SK-N-SH (cell line): ENCODE measurements at regions not wholly inside any gene's neighbourhood (a gene's known extent, or its start where the extent isn't known, plus 50 kb on each side); places are given as distances from the start of the nearest gene placed in this dataset.

Experiments used
- CTCF ChIA-PET: fragments of 300-600, 350-600 bp; formaldehyde crosslinking; extraction: SDS; loops from one replicate; lab custom pipeline; 2021; lab: Yijun Ruan, JAX
- POLR2A ChIA-PET: fragments of 350-600 bp; sonication (Branson Sonifier 250); formaldehyde crosslinking; extraction: SDS; loops from one replicate; lab custom pipeline; 2020; ENCODE audit warnings: antibody characterized with exemption, inconsistent platforms; lab: Yijun Ruan, JAX
- DNase-seq: peaks from one replicate; pipeline ENCODE4 v3.0.0; 2012
- H2AFZ ChIP-seq: fragments of 200-600 bp; sonication (generic); 2 replicates; pipeline ENCODE4 v1.8.1; 2016; ENCODE audit warnings: antibody characterized with exemption, mild to moderate bottlenecking, low read depth
- H3F3A ChIP-seq: fragments of 200-600 bp; sonication (generic); replicated peaks from 2 replicates; pipeline ENCODE3; 2016; ENCODE audit warnings: antibody characterized with exemption, mild to moderate bottlenecking; ENCODE audit not compliant: insufficient read depth
- H3K27ac ChIP-seq, 2 experiments: fragments of 200-500 bp in 1 of 2; fragments of 200-600 bp in 1 of 2; sonication (Bioruptor generic) in 1 of 2; sonication (generic), shearing (Covaris generic) in 1 of 2; 2 replicates each; pipeline versions ENCODE4 v1.5.1 to v1.6.1; 2014 to 2016; ENCODE audit warnings: low read depth in 2 of 2, inconsistent platforms in 1 of 2, low read length in 1 of 2, mild to moderate bottlenecking in 1 of 2, mixed read lengths in 1 of 2
- H3K27me3 ChIP-seq: fragments of 200-600 bp; sonication (generic), shearing (Covaris generic); 2 replicates; pipeline ENCODE4 v1.6.1; 2016; ENCODE audit warnings: mixed run types; ENCODE audit not compliant: insufficient read depth
- H3K36me3 ChIP-seq, 2 experiments: fragments of 200-500 bp in 1 of 2; fragments of 200-600 bp in 1 of 2; sonication (Bioruptor generic) in 1 of 2; sonication (generic) in 1 of 2; replicated peaks in 1 of 2; 2 replicates each; pipeline versions ENCODE3 to v1.5.1; 2014 to 2016; ENCODE audit warnings: low read length in 1 of 2, mild to moderate bottlenecking in 1 of 2; ENCODE audit not compliant: insufficient read depth in 2 of 2, control insufficient read depth in 1 of 2
- H3K4me1 ChIP-seq, 2 experiments: fragments of 200-500 bp in 1 of 2; fragments of 200-600 bp in 1 of 2; sonication (Bioruptor generic) in 1 of 2; sonication (generic), shearing (Covaris generic) in 1 of 2; 2 replicates each; pipeline versions ENCODE4 v1.5.1 to v1.6.1; 2014 to 2016; ENCODE audit warnings: low read depth in 1 of 2, low read length in 1 of 2, mixed run types in 1 of 2; ENCODE audit not compliant: insufficient read depth in 2 of 2, control insufficient read depth in 1 of 2
- H3K4me2 ChIP-seq: fragments of 200-600 bp; sonication (generic), shearing (Covaris generic); 2 replicates; pipeline ENCODE4 v1.6.1; 2017; ENCODE audit warnings: mixed run types
- H3K4me3 ChIP-seq, 2 experiments: fragments of 200-500 bp in 1 of 2; fragments of 200-600 bp in 1 of 2; sonication (Bioruptor generic) in 1 of 2; sonication (generic), shearing (Covaris generic) in 1 of 2; 2 replicates each; pipeline versions ENCODE4 v1.5.1 to v1.8.1; 2014 to 2016; ENCODE audit warnings: low read depth in 2 of 2, inconsistent platforms in 1 of 2, low read length in 1 of 2, mild to moderate bottlenecking in 1 of 2, mixed read lengths in 1 of 2, moderate library complexity in 1 of 2
- H3K79me2 ChIP-seq: fragments of 200-600 bp; sonication (generic); 2 replicates; pipeline ENCODE4 v1.8.1; 2017; ENCODE audit warnings: mild to moderate bottlenecking; ENCODE audit not compliant: insufficient read depth
- H3K9ac ChIP-seq: fragments of 200-600 bp; sonication (generic); 2 replicates; pipeline ENCODE4 v1.6.1; 2017; ENCODE audit warnings: mixed run types
- H3K9me2 ChIP-seq: fragments of 200-600 bp; sonication (generic); 2 replicates; pipeline ENCODE4 v1.6.1; 2017; ENCODE audit warnings: mixed run types
- H3K9me3 ChIP-seq: fragments of 200-600 bp; sonication (generic); 2 replicates; pipeline ENCODE4 v1.6.1; 2017; ENCODE audit warnings: mixed run types, mild to moderate bottlenecking, moderate library complexity
- H4K20me1 ChIP-seq: fragments of 200-600 bp; sonication (generic); 2 replicates; pipeline ENCODE4 v1.6.1; 2017; ENCODE audit warnings: mild to moderate bottlenecking, mixed run types; ENCODE audit not compliant: insufficient read depth
- ELF1 ChIP-seq: IDR thresholded peaks from 2 replicates; pipeline ENCODE4 v1.4.0; 2012
- EZH2phosphoT487 ChIP-seq: fragments of 200-600 bp; sonication (generic); IDR thresholded peaks from 2 replicates; pipeline ENCODE4 v1.6.1; 2017; ENCODE audit warnings: low read depth, mixed run types, mild to moderate bottlenecking, antibody characterized with exemption, moderate library complexity, borderline replicate concordance
- FOSL2 ChIP-seq: IDR thresholded peaks from 2 replicates; pipeline ENCODE4 v1.4.0; 2012; ENCODE audit warnings: low read depth, mild to moderate bottlenecking, moderate library complexity, borderline replicate concordance
- FOXJ3 ChIP-seq: sonication (generic); formaldehyde crosslinking; IDR thresholded peaks from 2 replicates; pipeline ENCODE4 v1.5.1; 2020; ENCODE audit warnings: mild to moderate bottlenecking, missing genetic modification reagents
- FOXM1 ChIP-seq: IDR thresholded peaks from 2 replicates; pipeline ENCODE4 v1.4.0; 2012; ENCODE audit warnings: low read depth, mild to moderate bottlenecking
- MEF2A ChIP-seq: IDR thresholded peaks from 2 replicates; pipeline ENCODE4 v1.4.0; 2012; ENCODE audit warnings: low read depth, borderline replicate concordance
- NFIC ChIP-seq: IDR thresholded peaks from 2 replicates; pipeline ENCODE4 v1.4.0; 2012; ENCODE audit warnings: borderline replicate concordance
- RCOR1 ChIP-seq: fragments of 150-350 bp; IDR thresholded peaks from 2 replicates; pipeline ENCODE4 v1.6.1; 2017; ENCODE audit warnings: antibody characterized with exemption, low read length
- RFX5 ChIP-seq: IDR thresholded peaks from 2 replicates; pipeline ENCODE4 v1.6.1; 2012; ENCODE audit warnings: mild to moderate bottlenecking, improper control_type of control experiment, low read length
- SMC3 ChIP-seq: IDR thresholded peaks from 2 replicates; pipeline ENCODE4 v1.6.1; 2012; ENCODE audit warnings: low read depth, low read length, improper control_type of control experiment
- TAF1 ChIP-seq: IDR thresholded peaks from 2 replicates; pipeline ENCODE4 v1.6.1; 2012; ENCODE audit warnings: low read depth, mild to moderate bottlenecking, low read length, moderate library complexity, borderline replicate concordance
- TCF12 ChIP-seq: IDR thresholded peaks from 2 replicates; pipeline ENCODE4 v1.4.0; 2012
- TEAD4 ChIP-seq: IDR thresholded peaks from 2 replicates; pipeline ENCODE4 v1.4.0; 2012; ENCODE audit warnings: mild to moderate bottlenecking, borderline replicate concordance; ENCODE audit not compliant: insufficient read depth
- YY1 ChIP-seq: IDR thresholded peaks from 2 replicates; pipeline ENCODE4 v1.4.0; 2012; ENCODE audit warnings: low read depth, mild to moderate bottlenecking
- WGBS: methylation state at CpG from one replicate; pipeline ENCODE4 v1.1.6; 2017; ENCODE audit warnings: low lambda C conversion rate; 5-methylcytosine and 5-hydroxymethylcytosine counted together
- TF ChIP-seq, protein P1 (sequence below): IDR thresholded peaks from 2 replicates; pipeline ENCODE4 v1.6.1; 2012; ENCODE audit warnings: mild to moderate bottlenecking, low read depth, low read length, moderate library complexity
- TF ChIP-seq, protein P2 (sequence below): IDR thresholded peaks from 2 replicates; pipeline ENCODE4 v1.4.0; 2012; ENCODE audit warnings: low read depth, borderline replicate concordance
- TF ChIP-seq, protein P3 (sequence below): IDR thresholded peaks from 2 replicates; pipeline ENCODE4 v1.4.0; 2012; ENCODE audit warnings: low read depth
- TF ChIP-seq, protein P4 (sequence below): IDR thresholded peaks from 2 replicates; pipeline ENCODE4 v1.4.0; 2012; ENCODE audit warnings: low read depth, borderline replicate concordance
- TF ChIP-seq, protein P5 (sequence below): fragments of 150-350 bp; IDR thresholded peaks from 2 replicates; pipeline ENCODE4 v1.6.1; 2016; ENCODE audit warnings: mild to moderate bottlenecking, low read depth, low read length
- TF ChIP-seq, protein P6 (sequence below): fragments of 200-600 bp; sonication (generic); IDR thresholded peaks from 2 replicates; pipeline ENCODE4 v1.6.1; 2017; ENCODE audit warnings: antibody characterized with exemption, mild to moderate bottlenecking, moderate library complexity

DNA sequence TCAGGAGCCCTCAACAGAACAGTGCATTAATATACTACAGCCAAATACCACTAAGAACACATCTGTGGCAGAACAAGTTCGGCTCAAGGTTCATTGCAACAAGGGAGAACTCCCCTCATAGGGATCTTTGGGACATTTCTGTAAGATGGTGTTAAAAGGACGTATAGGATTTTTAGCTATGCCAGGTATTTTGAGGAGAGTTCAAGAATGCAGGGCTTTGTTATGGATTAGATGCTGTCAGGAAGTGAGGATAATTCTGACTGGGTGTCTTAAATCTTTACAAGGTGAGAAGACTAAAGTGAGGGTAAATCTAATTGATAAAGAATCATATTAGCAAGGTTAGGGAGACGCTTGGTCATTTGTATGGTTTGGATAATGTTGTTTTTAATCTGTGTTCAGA lies 83.7 kb upstream of the AHI1 start:
- Histone ChIP-seq H3K9ac (no peak overlapping the region), H3K4me3 (no peak overlapping the region), H3K9me2 (no peaks in the 10 kb centered on the region), H4K20me1 (no peaks in the 10 kb centered on the region), H3K4me2 (no peak overlapping the region), H3K4me1 (no peaks in the 10 kb centered on the region), H3F3A (no peaks in the 10 kb centered on the region), H3K27ac (no peak overlapping the region), H3K27me3 (no peaks in the 10 kb centered on the region), H3K79me2 (no peaks in the 10 kb centered on the region), H3K36me3 (no peaks in the 10 kb centered on the region), H3K9me3 (no peaks in the 10 kb centered on the region), H2AFZ (no peak overlapping the region)
- 91% methylated on average over 3 of the region's 3 CpGs for WGBS
- no peak for DNase-seq
- CTCF ChIA-PET = interaction anchor here (1.4 to 1.8 kb wide), 3 partner anchors 45 to 645 kb away, joined by 3 to 6 read pairs (median 4); no protein-coding TSS in a partner anchor
- POLR2A ChIA-PET = no interaction called here
- no peak for TF ChIP-seq TEAD4
- TF ChIP-seq, protein P1, sequence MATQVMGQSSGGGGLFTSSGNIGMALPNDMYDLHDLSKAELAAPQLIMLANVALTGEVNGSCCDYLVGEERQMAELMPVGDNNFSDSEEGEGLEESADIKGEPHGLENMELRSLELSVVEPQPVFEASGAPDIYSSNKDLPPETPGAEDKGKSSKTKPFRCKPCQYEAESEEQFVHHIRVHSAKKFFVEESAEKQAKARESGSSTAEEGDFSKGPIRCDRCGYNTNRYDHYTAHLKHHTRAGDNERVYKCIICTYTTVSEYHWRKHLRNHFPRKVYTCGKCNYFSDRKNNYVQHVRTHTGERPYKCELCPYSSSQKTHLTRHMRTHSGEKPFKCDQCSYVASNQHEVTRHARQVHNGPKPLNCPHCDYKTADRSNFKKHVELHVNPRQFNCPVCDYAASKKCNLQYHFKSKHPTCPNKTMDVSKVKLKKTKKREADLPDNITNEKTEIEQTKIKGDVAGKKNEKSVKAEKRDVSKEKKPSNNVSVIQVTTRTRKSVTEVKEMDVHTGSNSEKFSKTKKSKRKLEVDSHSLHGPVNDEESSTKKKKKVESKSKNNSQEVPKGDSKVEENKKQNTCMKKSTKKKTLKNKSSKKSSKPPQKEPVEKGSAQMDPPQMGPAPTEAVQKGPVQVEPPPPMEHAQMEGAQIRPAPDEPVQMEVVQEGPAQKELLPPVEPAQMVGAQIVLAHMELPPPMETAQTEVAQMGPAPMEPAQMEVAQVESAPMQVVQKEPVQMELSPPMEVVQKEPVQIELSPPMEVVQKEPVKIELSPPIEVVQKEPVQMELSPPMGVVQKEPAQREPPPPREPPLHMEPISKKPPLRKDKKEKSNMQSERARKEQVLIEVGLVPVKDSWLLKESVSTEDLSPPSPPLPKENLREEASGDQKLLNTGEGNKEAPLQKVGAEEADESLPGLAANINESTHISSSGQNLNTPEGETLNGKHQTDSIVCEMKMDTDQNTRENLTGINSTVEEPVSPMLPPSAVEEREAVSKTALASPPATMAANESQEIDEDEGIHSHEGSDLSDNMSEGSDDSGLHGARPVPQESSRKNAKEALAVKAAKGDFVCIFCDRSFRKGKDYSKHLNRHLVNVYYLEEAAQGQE = no peak
- TF ChIP-seq, protein P2, sequence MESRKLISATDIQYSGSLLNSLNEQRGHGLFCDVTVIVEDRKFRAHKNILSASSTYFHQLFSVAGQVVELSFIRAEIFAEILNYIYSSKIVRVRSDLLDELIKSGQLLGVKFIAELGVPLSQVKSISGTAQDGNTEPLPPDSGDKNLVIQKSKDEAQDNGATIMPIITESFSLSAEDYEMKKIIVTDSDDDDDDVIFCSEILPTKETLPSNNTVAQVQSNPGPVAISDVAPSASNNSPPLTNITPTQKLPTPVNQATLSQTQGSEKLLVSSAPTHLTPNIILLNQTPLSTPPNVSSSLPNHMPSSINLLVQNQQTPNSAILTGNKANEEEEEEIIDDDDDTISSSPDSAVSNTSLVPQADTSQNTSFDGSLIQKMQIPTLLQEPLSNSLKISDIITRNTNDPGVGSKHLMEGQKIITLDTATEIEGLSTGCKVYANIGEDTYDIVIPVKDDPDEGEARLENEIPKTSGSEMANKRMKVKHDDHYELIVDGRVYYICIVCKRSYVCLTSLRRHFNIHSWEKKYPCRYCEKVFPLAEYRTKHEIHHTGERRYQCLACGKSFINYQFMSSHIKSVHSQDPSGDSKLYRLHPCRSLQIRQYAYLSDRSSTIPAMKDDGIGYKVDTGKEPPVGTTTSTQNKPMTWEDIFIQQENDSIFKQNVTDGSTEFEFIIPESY = no peak
- no peak for TF ChIP-seq RCOR1
- no peak for TF ChIP-seq TAF1
- TF ChIP-seq, protein P3, sequence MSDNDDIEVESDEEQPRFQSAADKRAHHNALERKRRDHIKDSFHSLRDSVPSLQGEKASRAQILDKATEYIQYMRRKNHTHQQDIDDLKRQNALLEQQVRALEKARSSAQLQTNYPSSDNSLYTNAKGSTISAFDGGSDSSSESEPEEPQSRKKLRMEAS = no peak
- no peak for TF ChIP-seq NFIC
- no peak for TF ChIP-seq FOSL2
- TF ChIP-seq YY1 = no peak
- TF ChIP-seq ELF1 = no peak
- no peak for TF ChIP-seq TCF12
- no peak for TF ChIP-seq EZH2phosphoT487
- no peak for TF ChIP-seq SMC3
- TF ChIP-seq, protein P4, sequence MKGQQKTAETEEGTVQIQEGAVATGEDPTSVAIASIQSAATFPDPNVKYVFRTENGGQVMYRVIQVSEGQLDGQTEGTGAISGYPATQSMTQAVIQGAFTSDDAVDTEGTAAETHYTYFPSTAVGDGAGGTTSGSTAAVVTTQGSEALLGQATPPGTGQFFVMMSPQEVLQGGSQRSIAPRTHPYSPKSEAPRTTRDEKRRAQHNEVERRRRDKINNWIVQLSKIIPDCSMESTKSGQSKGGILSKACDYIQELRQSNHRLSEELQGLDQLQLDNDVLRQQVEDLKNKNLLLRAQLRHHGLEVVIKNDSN = no peak
- TF ChIP-seq, protein P5, sequence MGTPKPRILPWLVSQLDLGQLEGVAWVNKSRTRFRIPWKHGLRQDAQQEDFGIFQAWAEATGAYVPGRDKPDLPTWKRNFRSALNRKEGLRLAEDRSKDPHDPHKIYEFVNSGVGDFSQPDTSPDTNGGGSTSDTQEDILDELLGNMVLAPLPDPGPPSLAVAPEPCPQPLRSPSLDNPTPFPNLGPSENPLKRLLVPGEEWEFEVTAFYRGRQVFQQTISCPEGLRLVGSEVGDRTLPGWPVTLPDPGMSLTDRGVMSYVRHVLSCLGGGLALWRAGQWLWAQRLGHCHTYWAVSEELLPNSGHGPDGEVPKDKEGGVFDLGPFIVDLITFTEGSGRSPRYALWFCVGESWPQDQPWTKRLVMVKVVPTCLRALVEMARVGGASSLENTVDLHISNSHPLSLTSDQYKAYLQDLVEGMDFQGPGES = no peak
- TF ChIP-seq, protein P6, sequence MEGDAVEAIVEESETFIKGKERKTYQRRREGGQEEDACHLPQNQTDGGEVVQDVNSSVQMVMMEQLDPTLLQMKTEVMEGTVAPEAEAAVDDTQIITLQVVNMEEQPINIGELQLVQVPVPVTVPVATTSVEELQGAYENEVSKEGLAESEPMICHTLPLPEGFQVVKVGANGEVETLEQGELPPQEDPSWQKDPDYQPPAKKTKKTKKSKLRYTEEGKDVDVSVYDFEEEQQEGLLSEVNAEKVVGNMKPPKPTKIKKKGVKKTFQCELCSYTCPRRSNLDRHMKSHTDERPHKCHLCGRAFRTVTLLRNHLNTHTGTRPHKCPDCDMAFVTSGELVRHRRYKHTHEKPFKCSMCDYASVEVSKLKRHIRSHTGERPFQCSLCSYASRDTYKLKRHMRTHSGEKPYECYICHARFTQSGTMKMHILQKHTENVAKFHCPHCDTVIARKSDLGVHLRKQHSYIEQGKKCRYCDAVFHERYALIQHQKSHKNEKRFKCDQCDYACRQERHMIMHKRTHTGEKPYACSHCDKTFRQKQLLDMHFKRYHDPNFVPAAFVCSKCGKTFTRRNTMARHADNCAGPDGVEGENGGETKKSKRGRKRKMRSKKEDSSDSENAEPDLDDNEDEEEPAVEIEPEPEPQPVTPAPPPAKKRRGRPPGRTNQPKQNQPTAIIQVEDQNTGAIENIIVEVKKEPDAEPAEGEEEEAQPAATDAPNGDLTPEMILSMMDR = no peak
- TF ChIP-seq RFX5 = no peak
- TF ChIP-seq FOXM1 = no peak
- TF ChIP-seq FOXJ3 (CRISPR knock-in tag) = no peak
- TF ChIP-seq MEF2A = no peak
